GM18909 (cell line): ENCODE measurements at regions not wholly inside any gene's neighbourhood (a gene's known extent, or its start where the extent isn't known, plus 50 kb on each side); places are given as distances from the start of the nearest gene placed in this dataset.
"Not testable (repeated sequence)": the region's sequence is repeated elsewhere in the genome, so short reads cannot be mapped to it uniquely, and the experiment has no call there.

Source experiments
- ATAC-seq: cut with Tn5 transposase; IDR thresholded peaks from one replicate; pipeline ENCODE4 v1.9.1; 2021; ENCODE audit warnings: mild to moderate bottlenecking; ENCODE audit not compliant: unreplicated experiment, poor library complexity

DNA sequence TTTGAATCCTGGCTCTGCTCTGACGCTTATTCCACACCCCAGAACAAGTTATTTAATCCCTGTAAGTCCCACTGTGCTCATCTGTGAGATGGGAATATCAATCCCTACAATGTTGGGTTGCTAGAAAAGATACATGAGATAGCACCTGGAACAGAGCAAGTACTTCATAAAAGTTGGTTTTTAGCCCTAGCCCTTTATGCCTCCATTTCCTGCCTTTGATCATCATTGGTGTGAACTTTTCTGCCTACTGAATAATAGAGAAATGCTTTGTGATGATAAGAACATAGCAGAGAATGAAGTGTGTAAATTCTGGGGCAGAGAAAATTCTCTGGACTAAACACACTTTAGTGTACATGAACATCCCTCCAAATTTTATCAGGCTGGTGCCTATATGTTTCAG is 90.3 kb upstream of the RANBP6 start:
- ATAC-seq, result no peak

DNA sequence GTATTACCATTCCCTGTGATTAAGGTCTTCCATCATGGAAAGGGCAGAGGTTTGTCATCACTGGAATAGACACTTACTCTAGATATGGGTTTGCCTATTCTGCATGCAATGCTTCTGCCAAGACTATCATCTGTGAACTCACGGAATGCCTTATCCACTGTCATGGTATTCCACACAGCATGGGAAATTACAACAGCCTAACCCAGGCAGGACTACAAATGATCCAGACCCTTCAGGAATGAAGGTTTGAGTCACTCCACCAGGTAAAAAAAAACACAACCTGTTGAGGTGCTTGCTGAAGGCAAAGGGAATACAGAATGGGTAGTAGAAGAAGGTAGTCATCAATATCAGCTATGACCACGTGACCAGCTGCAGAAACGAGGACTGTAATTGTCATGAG is 89.0 kb upstream of the RANBP6 start:
- not testable (repeated sequence) for ATAC-seq

DNA sequence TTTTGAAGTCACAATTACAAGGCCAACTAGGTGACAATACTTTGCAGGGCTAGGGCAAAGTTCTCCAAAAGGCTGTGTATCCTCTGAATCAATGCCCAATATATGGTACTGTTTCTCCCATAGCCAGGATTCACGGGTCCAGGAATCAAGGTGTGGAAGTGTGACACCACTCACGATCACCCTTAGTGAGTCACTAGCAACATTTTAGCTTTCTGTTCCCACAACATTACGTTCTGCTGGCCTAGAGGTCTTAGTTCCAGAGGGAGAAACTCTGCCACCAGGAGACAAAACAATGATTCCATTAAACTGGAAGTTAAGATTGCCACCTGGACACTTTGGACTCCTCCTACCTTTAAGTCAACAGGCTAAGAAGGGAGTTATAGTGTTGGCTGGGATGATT is 88.5 kb upstream of the RANBP6 start:
- not testable (repeated sequence) for ATAC-seq

DNA sequence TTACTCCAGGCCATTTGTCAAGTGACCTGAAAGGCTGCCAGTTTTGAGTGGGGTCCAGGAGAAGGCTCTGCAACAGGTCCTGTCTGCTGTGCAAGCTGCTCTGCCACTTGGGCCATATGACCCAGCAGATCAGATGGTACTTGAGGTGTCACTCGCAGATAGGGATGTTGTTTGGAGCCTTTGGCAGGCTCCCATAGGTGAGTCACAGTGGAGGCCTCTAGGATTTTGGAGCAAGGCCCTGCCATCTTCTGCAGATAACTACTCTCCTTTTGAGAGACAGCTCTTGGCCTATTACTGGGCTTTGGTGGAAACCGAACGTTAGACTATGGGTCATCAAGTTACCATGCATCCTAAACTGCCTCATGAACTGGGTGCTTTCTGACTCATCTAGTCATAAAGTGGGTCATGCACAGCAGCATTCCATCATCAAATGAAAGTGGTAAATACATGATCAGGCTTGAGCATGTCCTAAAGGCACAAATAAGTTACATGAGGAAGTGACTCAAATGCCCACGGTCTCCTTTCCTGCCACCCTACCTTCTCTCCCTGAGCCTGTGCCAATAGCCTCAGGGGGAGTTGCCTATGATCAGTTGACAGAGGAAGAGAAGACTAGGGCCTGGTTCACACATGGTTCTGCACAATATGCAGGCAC is 87.0 kb upstream of the RANBP6 start:
- ATAC-seq, result not testable (repeated sequence)

DNA sequence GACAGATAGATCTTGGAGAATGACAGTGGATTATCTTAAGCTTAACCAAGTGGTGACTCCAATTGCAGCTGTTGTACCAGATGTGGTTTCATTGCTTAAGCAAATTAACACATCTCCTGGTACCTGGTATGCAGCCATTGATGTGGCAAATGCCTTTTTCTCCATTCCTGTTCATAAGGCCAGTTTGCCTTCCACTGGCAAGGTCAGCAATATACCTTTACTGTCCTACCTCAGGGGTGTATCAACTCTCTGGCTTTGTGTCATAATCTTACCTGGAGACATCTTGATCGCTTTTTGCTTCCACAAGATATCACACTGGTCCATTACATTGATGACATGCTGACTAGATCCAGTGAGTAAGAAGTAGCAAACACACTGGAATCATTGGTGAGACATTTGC is 86.3 kb upstream of the RANBP6 start:
- ATAC-seq, result not testable (repeated sequence)

DNA sequence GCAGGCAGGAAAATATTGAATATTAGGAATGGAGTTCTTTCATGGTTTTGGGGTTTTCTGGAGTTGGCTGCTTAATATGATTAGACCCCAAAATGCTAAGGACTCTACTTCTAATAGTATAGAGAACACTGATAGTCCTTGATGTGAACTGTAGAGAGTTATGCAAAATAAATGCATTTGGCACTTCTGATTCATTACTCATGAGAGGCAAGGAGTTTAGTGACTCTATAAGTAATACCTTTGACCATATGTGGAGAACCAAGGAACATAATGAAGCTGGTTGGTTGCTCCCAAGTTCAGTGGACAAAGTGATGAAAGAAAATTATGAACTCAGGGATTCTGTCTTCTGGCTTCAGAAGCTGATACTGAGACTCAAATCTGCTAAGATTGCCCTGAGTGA is 83.9 kb upstream of the RANBP6 start:
- not testable (repeated sequence) for ATAC-seq

DNA sequence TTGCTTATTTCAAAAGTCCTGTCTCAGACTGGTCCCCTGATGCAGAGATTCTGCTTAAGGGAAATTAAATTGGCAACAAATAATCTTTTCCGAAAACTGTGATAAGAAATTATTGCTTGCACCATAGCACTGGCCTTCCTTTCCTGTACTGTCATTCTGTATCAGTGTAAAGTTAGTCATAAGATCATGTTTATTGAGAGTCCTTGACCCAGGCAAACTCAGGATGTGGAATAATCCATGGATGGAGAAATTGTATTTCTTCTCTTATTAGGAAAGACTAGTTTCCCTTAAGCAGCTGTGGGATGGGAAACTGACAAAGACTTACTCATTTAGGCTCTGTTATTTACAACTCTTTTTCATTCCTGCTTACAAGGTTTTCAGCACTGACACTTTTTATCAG is 83.0 kb upstream of the RANBP6 start:
- ATAC-seq, result no peak

DNA sequence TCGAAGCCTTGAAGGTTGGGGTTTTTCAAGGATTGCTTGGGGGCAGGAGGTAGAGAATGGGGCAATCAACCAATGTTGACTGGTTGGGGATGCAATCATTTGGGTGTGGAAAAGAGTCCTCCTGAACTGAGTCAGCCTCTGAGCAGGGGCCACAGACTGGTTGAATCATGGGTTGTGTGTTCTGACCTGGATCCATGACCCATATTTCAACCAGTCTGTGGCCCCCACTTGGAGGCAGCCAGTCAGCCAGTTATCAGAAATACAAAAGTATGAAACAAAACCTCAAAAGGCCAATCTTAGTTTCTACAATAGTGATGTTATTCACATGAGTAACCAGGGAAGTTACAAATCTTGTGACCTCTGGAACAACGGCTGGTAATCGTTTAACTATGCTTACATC is 81.4 kb upstream of the RANBP6 start:
- no peak for ATAC-seq

DNA sequence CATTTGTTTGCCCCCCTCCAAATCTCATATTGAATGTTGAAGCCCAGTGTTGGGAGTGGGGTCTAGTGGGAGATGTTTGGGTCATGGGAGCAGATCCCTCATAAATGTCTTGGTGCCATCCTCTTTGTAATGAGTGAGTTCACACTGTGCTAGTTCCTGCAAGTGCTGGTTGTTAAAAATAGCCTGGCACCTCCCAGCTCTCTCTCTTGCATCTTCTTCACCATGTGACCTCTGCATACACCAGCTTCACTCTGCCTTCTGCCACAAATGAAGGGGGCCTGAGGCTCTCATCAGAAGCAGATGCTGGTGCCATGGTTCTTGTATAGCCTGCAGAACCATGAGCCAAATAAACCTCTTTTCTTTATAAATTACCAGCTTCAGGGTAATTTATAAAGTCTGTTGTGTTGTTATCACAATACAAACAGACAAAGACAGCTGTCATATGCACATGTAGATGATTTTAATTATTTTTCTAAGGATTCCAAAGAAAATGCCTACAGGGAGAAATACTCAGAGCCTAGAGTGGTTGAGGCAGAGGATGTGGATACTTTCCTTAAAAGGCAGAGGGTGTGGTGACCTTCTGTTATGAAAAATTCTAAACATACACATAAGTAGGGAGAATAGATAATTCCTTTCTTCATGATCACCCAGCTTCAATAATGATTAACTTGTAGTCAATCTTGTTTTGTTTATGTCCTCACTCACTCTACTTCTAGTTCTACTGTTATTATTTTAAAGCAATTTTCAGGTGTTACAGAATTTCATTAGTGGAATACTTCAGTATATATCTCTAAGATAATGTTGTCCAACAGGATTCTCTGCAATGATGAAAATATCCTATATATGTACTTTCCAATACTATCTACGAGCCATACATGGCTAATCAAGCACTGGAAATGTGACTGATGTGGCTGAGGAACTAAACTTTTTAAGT is 75.1 kb upstream of the RANBP6 start:
- ATAC-seq, result no peak

DNA sequence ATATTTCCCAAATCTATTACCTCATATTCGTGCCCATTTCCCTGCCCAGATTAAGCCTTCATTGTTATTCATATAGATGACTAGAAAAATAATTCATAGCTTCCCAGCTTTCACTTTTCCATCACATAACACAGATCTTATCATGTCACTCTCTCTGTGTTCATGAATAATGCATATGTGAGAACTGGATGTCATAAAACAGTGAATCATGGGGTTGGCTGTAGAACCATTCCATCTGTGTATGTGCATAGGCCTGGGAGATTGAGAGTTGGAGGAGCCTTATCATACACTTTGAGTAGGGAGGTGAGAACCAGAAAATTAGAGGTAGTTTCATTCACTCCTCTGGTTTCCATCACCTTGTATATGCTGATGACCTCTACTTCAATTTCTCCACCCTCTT is 73.9 kb upstream of the RANBP6 start:
- no peak for ATAC-seq

DNA sequence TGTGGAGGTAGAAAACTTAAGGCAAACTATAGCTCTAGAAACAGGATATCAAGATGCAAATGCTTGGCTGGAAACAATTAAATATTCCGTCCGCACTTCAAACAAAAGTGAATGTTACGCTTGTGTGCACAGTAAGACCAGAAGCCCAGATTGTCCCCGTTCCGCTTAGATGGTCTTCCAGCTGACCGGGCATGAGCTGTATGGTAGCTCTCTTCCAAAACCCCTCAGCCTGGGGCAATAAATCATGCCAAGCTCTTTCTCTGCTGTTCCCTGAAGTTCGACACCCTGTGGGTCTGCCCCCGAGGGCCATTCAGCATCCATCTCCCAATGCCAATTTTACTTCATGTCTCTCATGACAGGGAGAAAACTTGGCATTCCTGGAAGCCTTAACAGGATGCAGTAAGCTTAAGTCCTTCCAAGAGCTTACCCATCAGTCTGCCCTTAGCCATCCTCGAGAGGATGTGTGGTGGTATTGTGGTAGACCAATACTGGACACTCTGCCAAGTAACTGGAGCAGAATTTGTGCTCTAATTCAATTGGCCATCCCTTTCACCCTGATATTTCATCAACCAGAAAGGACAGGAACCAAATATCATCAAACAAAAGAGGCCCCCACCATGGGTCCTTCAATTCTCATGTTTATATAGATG is 70.7 kb upstream of the RANBP6 start:
- no peak for ATAC-seq

DNA sequence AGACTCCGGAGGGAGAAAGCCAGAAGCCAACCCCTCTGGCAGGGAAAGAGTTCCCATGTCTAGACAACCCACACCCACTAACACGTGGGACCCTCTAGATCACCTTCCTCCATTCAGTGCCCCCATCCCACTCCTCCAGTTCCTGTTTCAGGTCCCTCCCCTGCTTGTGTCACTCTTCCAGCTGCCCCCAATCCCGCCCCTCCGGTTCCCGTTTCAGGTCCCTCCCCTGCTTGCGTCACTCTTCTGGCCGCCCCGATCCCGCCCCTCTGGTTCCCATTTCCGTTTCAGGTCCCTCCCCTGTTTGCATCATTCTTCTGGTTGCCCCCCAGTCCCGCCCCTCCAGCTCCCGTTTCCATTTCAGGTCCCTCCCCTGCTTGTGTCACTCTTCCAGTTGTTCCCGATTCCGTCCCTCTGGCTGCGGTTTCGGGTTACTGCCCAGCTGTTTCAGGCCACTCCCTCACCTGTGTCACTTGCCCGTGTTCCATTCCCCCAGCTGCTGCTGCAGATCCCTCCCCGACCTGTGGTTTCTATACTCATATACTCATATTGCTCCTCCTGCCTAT is 64.8 kb upstream of the RANBP6 start:
- ATAC-seq, result peak; percentile 88

DNA sequence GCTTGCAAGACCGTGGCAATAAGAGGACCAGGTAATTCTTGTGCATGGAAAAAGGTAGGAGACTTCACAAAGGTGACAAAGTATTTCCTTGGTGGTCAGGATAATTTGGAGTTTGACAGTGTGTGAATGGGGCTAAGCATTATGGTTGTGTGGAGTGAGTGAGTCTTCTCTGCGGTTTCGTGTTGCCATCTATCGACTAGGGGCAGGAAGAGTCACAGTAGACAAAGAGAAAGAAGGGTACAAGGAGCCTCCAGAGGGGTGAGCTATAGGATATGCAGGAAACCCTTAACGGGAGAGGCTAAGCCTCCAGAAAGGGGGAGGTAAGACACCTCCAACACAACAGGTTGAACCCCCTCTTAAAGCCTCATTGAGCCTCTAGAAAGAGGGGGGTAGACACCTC is 64.0 kb upstream of the RANBP6 start:
- ATAC-seq, result no peak

DNA sequence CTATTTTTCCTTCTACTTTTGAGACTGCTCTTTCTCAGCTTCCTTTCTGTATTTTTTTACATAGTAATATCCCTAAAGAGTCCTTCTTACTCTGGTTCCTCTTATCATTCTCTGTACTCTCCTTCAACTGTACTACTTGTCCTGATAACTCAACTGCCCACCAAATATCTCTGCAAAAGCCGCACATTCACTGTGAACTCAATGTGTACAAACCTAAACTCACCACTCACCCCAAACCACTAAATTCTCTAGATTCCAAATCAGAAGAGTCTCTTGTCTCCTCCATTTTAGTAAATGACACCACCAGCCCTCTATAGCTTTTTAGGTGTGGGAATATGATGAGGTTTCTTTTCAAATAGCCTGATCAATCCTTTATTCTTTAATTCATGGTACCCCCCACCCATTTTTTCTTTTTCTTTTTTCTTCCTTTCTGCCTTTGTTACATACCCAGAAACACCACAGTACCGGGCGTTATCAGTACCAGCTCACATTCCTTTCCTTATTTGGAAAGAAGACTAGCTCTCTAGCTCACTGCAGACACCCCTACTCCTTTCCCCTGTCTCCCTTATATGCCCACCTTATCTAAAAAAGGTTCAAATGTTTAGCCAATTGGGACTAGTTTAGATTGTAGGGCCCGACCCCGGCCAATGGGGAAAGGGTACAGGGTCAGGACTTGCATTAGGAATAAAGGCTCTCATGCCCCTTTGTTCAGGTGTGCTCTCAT is 63.1 kb upstream of the RANBP6 start:
- ATAC-seq, result no peak

DNA sequence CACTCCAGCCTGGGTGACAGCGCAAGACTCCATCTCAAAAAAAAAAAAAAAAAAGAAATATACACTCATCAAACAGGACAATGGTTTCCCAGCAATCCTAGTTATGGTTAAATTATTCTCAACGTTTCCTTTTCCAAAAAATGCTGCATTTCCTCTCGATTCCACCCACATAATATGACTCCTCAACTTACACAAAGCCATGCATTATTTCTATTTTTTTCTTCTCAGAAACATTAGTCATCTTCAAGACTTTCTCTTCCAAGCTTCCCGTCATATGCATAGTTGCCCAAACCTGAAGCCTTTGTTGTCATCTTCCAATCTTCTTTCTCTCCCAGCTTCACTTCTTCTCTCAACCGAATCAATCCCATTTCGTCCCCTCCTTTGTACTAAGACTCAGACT is 61.4 kb upstream of the RANBP6 start:
- ATAC-seq, result no peak

DNA sequence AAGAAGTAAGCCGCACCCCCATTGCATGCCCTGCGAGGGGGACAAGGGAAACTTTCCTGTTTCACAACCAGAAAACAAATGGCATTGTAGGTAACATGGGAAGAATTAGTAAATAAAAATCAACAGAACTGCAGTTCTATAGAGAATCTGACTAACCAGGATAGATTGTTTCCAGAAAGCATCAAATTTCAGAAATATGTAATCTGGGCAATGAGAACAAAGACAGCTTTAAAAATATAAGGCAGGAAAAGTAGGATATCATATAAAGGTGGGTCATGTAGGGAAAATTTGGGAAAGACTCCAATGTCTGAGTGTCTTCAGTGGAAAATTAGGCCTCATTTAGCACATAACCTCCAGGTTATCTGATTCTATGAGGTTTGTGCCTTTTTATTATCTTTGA is 58.3 kb upstream of the RANBP6 start:
- ATAC-seq, result no peak

DNA sequence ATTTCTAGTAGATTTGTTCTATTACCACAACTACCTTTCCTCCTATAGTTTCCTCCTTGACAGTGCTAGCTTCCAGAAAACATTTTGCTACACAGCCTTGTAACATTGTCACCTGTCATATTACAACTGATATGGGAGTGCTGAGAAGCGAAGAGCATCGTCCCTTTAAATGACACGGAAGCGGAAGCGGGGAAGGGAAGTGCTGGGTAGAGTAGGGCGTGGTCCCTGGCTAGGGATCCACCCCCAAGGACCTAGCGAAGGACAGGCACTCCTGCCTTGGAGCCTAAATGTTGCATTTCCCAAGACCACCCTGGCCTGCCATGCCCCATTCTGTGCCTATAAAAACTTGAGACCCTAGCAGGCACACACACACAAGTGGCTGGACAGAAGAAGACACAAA is 57.4 kb upstream of the RANBP6 start:
- ATAC-seq, result no peak

DNA sequence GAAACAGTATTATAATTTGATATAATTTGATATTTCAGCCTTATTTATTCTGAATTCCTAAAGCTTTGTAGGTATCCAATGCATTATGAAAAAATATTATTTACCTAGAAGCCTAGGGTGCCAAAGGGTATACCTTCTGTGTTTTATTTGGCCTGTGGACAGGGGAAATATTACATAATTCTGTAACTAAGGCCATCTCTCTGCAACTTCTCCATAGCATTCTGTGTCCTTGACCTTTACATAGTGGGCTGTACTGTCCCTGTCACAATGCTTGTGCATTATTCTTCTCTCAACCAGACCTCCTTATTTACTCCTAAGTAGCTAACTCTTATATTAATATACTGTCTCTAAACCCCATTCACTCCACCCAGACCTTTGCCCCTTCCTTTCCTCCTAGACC is 57.0 kb upstream of the RANBP6 start:
- ATAC-seq, result no peak

DNA sequence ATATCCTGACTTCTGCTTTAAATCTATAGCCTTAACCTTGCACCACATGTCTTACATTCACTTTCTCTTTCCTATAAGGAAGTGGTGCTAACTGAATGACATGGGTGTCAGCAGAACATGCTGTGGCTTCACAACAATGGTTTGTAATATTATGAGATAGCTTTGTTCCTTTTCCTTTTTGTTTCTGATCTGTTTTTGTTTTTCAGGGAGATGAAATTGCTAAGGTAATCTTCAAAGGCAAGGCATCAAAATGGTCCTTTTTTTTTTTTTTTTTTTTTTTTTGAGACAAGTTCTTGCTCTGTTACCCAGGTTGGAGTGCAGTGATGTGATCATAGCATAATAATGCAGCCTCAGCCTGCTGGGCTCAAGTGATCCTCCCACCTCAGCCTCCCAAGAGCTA is 53.6 kb upstream of the RANBP6 start:
- ATAC-seq, result peak; percentile 90

DNA sequence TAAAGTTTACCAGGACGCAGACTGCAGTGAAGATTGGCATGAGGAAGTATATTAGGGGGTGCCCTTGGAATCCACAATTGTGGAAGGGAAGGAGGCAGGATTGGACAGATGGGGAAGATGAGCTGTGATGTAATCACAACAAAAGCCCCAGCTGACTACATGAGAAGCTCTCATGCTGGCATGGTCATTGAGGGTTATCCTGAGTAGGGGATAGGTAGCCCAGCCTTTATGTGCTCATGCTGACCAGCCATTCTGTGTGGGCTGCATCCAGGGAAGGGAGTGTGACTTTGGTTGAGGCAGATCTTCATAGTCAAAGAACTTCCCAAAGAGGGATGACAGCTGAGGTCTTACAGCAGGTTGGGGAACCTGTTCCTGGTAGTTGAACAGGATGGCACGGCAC is 52.0 kb upstream of the RANBP6 start:
- no peak for ATAC-seq
